GM23338 (cell line): ENCODE measurements at regions not wholly inside any gene's neighbourhood (a gene's known extent, or its start where the extent isn't known, plus 50 kb on each side); places are given as distances from the start of the nearest gene placed in this dataset.

Experiments used
- CREB1 ChIP-seq: fragments of 250-450 bp; sonication (Bioruptor Pico); IDR thresholded peaks from 2 replicates; pipeline ENCODE4 v1.5.0; 2020; ENCODE audit warnings: low read depth, mild to moderate bottlenecking, moderate library complexity
- EZH2 ChIP-seq: fragments of 200-600 bp; sonication (generic); IDR thresholded peaks from one replicate; pipeline ENCODE4 v1.8.0; 2017; ENCODE audit warnings: antibody characterized with exemption, mild to moderate bottlenecking, low read depth; ENCODE audit not compliant: unreplicated experiment
- EZH2phosphoT487 ChIP-seq: fragments of 200-600 bp; sonication (generic); IDR thresholded peaks from one replicate; pipeline ENCODE4 v1.8.1; 2018; ENCODE audit warnings: antibody characterized with exemption; ENCODE audit not compliant: unreplicated experiment
- JUNB ChIP-seq: IDR thresholded peaks from one replicate; pipeline ENCODE4 v1.6.1; 2016; ENCODE audit warnings: antibody characterized with exemption; ENCODE audit not compliant: unreplicated experiment
- NANOG ChIP-seq: IDR thresholded peaks from 2 replicates; pipeline ENCODE4 v1.6.1; 2016; ENCODE audit warnings: antibody characterized with exemption, borderline replicate concordance
- POLR2AphosphoS5 ChIP-seq: IDR thresholded peaks from 2 replicates; pipeline ENCODE4 v1.6.1; 2016; ENCODE audit warnings: antibody characterized with exemption, low read depth
- TF ChIP-seq, protein P1 (sequence below): fragments of 250-450 bp; sonication (Bioruptor Pico); IDR thresholded peaks from 2 replicates; pipeline ENCODE4 v1.5.0; 2020; ENCODE audit warnings: mild to moderate bottlenecking, moderate library complexity
- TF ChIP-seq, protein P2 (sequence below): IDR thresholded peaks from one replicate; pipeline ENCODE4 v1.6.1; 2018; ENCODE audit warnings: antibody characterized with exemption; ENCODE audit not compliant: unreplicated experiment
- TF ChIP-seq, protein P3 (sequence below), 2 experiments: fragments of 200-600 bp in 1 of 2; sonication (generic) in 1 of 2; conservative IDR thresholded peaks; 2 replicates each; pipeline versions ENCODE4 v1.5.1 to v1.6.1; 2016 to 2017; ENCODE audit warnings: antibody characterized with exemption in 2 of 2, low read depth in 2 of 2, mild to moderate bottlenecking in 2 of 2, moderate library complexity in 1 of 2
- TF ChIP-seq, protein P4 (sequence below): IDR thresholded peaks from 2 replicates; pipeline ENCODE4 v1.6.1; 2016; ENCODE audit warnings: antibody characterized with exemption

DNA sequence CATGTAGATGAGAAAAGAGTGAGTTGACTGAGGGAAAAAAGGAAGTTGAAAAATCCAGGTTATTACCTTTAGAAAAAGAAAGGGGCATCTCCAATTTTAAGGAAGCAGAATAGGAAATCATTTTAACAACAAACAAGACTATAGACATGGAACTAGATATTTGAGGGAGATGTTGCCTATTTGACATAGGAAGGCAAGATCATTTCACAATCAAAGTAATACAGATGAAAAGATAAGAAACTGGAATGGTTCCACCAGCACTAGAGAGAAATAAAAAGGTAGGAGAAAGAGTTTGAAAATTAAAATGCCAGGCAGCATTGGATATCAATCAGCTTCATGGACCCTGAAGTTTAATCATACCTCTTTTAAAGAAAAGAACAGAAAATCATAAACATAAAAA is 881.0 kb upstream of the MGAT4C start (continued):
- TF ChIP-seq, protein P1, sequence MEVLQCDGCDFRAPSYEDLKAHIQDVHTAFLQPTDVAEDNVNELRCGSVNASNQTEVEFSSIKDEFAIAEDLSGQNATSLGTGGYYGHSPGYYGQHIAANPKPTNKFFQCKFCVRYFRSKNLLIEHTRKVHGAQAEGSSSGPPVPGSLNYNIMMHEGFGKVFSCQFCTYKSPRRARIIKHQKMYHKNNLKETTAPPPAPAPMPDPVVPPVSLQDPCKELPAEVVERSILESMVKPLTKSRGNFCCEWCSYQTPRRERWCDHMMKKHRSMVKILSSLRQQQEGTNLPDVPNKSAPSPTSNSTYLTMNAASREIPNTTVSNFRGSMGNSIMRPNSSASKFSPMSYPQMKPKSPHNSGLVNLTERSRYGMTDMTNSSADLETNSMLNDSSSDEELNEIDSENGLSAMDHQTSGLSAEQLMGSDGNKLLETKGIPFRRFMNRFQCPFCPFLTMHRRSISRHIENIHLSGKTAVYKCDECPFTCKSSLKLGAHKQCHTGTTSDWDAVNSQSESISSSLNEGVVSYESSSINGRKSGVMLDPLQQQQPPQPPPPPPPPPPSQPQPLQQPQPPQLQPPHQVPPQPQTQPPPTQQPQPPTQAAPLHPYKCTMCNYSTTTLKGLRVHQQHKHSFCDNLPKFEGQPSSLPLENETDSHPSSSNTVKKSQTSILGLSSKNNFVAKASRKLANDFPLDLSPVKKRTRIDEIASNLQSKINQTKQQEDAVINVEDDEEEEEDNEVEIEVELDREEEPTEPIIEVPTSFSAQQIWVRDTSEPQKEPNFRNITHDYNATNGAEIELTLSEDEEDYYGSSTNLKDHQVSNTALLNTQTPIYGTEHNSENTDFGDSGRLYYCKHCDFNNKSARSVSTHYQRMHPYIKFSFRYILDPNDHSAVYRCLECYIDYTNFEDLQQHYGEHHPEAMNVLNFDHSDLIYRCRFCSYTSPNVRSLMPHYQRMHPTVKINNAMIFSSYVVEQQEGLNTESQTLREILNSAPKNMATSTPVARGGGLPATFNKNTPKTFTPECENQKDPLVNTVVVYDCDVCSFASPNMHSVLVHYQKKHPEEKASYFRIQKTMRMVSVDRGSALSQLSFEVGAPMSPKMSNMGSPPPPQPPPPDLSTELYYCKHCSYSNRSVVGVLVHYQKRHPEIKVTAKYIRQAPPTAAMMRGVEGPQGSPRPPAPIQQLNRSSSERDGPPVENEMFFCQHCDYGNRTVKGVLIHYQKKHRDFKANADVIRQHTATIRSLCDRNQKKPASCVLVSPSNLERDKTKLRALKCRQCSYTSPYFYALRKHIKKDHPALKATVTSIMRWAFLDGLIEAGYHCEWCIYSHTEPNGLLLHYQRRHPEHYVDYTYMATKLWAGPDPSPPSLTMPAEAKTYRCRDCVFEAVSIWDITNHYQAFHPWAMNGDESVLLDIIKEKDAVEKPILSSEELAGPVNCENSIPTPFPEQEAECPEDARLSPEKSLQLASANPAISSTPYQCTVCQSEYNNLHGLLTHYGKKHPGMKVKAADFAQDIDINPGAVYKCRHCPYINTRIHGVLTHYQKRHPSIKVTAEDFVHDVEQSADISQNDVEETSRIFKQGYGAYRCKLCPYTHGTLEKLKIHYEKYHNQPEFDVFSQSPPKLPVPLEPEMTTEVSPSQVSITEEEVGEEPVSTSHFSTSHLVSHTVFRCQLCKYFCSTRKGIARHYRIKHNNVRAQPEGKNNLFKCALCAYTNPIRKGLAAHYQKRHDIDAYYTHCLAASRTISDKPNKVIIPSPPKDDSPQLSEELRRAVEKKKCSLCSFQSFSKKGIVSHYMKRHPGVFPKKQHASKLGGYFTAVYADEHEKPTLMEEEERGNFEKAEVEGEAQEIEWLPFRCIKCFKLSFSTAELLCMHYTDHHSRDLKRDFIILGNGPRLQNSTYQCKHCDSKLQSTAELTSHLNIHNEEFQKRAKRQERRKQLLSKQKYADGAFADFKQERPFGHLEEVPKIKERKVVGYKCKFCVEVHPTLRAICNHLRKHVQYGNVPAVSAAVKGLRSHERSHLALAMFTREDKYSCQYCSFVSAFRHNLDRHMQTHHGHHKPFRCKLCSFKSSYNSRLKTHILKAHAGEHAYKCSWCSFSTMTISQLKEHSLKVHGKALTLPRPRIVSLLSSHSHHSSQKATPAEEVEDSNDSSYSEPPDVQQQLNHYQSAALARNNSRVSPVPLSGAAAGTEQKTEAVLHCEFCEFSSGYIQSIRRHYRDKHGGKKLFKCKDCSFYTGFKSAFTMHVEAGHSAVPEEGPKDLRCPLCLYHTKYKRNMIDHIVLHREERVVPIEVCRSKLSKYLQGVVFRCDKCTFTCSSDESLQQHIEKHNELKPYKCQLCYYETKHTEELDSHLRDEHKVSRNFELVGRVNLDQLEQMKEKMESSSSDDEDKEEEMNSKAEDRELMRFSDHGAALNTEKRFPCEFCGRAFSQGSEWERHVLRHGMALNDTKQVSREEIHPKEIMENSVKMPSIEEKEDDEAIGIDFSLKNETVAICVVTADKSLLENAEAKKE (CRISPR knock-in tag), result no peak
- TF ChIP-seq, protein P2, sequence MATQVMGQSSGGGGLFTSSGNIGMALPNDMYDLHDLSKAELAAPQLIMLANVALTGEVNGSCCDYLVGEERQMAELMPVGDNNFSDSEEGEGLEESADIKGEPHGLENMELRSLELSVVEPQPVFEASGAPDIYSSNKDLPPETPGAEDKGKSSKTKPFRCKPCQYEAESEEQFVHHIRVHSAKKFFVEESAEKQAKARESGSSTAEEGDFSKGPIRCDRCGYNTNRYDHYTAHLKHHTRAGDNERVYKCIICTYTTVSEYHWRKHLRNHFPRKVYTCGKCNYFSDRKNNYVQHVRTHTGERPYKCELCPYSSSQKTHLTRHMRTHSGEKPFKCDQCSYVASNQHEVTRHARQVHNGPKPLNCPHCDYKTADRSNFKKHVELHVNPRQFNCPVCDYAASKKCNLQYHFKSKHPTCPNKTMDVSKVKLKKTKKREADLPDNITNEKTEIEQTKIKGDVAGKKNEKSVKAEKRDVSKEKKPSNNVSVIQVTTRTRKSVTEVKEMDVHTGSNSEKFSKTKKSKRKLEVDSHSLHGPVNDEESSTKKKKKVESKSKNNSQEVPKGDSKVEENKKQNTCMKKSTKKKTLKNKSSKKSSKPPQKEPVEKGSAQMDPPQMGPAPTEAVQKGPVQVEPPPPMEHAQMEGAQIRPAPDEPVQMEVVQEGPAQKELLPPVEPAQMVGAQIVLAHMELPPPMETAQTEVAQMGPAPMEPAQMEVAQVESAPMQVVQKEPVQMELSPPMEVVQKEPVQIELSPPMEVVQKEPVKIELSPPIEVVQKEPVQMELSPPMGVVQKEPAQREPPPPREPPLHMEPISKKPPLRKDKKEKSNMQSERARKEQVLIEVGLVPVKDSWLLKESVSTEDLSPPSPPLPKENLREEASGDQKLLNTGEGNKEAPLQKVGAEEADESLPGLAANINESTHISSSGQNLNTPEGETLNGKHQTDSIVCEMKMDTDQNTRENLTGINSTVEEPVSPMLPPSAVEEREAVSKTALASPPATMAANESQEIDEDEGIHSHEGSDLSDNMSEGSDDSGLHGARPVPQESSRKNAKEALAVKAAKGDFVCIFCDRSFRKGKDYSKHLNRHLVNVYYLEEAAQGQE, result no peak
- TF ChIP-seq, protein P3, sequence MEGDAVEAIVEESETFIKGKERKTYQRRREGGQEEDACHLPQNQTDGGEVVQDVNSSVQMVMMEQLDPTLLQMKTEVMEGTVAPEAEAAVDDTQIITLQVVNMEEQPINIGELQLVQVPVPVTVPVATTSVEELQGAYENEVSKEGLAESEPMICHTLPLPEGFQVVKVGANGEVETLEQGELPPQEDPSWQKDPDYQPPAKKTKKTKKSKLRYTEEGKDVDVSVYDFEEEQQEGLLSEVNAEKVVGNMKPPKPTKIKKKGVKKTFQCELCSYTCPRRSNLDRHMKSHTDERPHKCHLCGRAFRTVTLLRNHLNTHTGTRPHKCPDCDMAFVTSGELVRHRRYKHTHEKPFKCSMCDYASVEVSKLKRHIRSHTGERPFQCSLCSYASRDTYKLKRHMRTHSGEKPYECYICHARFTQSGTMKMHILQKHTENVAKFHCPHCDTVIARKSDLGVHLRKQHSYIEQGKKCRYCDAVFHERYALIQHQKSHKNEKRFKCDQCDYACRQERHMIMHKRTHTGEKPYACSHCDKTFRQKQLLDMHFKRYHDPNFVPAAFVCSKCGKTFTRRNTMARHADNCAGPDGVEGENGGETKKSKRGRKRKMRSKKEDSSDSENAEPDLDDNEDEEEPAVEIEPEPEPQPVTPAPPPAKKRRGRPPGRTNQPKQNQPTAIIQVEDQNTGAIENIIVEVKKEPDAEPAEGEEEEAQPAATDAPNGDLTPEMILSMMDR (conservative IDR thresholded peaks at IDR 0.05; ENCODE audit: low read depth in 2 of 2), result no peak
- no peak for TF ChIP-seq CREB1 (CRISPR knock-in tag)
- no peak for TF ChIP-seq POLR2AphosphoS5
- no peak for TF ChIP-seq EZH2
- TF ChIP-seq NANOG, result no peak
- TF ChIP-seq, protein P4, sequence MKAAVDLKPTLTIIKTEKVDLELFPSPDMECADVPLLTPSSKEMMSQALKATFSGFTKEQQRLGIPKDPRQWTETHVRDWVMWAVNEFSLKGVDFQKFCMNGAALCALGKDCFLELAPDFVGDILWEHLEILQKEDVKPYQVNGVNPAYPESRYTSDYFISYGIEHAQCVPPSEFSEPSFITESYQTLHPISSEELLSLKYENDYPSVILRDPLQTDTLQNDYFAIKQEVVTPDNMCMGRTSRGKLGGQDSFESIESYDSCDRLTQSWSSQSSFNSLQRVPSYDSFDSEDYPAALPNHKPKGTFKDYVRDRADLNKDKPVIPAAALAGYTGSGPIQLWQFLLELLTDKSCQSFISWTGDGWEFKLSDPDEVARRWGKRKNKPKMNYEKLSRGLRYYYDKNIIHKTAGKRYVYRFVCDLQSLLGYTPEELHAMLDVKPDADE, result no peak
- no peak for TF ChIP-seq EZH2phosphoT487
- no peak for TF ChIP-seq JUNB
